ENCODE measurements at regions not wholly inside any gene's neighbourhood (a gene's known extent, or its start where the extent isn't known, plus 50 kb on each side); places are given as distances from the start of the nearest gene placed in this dataset.
A peak's percentile ranks its signal among the peaks of the same experiment; 100 is the strongest.

DNA sequence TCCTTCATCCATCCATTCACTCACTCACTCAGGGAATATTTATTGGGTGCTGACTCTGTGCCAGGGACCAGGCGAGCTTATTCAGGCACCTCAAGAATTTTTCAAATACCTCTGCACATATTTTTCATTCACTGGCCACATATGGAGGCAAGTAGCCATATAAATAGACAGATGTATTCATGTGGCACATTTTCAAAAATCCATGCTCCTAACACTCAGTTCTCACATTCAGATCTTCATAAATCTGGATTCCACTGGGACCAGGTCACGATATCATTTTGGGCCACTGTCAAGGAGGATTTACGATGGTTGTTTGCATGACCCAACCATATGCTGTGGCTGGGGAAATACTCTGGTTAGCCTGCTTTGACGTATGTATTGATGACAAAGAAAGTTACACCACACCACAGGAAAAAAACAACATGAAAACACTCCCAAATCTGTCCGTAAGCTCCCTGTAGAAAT, 241.8 kb upstream of the LRTM1 start:
- Histone ChIP-seq H3K27ac (replicated peaks) (no peak overlapping the region), H3K4me1 (no peaks in the 10 kb centered on the region), H3K27me3 (ENCODE audit: low read depth) (peaks cover 40% of the 10 kb centered on the region), H3K36me3 (no peaks in the 10 kb centered on the region), H3K4me3 (no peak overlapping the region), H3K9me3 (replicated peaks) (peaks cover 15% of the 10 kb centered on the region)
- no peak for DNase-seq
- intact Hi-C loops (cut with micrococcal nuclease) = loop anchor here (10.0 kb wide), 1 partner anchor 315 kb away; no protein-coding TSS in a partner anchor
- TF ChIP-seq, protein P1, sequence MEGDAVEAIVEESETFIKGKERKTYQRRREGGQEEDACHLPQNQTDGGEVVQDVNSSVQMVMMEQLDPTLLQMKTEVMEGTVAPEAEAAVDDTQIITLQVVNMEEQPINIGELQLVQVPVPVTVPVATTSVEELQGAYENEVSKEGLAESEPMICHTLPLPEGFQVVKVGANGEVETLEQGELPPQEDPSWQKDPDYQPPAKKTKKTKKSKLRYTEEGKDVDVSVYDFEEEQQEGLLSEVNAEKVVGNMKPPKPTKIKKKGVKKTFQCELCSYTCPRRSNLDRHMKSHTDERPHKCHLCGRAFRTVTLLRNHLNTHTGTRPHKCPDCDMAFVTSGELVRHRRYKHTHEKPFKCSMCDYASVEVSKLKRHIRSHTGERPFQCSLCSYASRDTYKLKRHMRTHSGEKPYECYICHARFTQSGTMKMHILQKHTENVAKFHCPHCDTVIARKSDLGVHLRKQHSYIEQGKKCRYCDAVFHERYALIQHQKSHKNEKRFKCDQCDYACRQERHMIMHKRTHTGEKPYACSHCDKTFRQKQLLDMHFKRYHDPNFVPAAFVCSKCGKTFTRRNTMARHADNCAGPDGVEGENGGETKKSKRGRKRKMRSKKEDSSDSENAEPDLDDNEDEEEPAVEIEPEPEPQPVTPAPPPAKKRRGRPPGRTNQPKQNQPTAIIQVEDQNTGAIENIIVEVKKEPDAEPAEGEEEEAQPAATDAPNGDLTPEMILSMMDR (IDR thresholded peaks at IDR 0.05; ENCODE audit: borderline replicate concordance) = no peak

DNA sequence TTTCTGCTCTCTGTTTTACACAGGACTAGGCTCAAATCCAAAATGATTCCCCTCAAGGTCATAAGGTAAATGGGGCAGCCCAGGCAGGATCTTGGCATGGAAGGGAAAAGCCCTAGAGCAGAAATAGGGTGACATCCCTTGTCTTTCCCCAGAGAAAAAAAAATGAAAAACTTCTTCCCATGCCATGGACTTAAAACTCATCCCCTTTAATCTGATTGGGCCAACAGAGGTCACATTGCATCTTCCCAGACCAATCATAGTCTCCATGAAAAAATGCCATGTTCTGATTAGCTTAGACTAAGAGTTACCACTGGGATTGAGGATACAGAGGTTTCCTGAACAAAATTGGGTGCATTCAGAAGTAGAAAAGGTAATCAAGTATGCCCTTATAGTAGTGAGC, 241.3 kb upstream of the LRTM1 start:
- Histone ChIP-seq H3K27me3 (ENCODE audit: low read depth) (peaks cover 40% of the 10 kb centered on the region), H3K4me1 (no peaks in the 10 kb centered on the region), H3K27ac (replicated peaks) (no peak overlapping the region), H3K36me3 (no peaks in the 10 kb centered on the region), H3K4me3 (no peak overlapping the region), H3K9me3 (replicated peaks) (peaks cover 15% of the 10 kb centered on the region)
- intact Hi-C loops (cut with micrococcal nuclease) = loop anchor here (10.0 kb wide), 1 partner anchor 314 kb away; no protein-coding TSS in a partner anchor
- TF ChIP-seq, protein P1 (IDR thresholded peaks at IDR 0.05; ENCODE audit: borderline replicate concordance) = no peak
- DNase-seq = no peak

DNA sequence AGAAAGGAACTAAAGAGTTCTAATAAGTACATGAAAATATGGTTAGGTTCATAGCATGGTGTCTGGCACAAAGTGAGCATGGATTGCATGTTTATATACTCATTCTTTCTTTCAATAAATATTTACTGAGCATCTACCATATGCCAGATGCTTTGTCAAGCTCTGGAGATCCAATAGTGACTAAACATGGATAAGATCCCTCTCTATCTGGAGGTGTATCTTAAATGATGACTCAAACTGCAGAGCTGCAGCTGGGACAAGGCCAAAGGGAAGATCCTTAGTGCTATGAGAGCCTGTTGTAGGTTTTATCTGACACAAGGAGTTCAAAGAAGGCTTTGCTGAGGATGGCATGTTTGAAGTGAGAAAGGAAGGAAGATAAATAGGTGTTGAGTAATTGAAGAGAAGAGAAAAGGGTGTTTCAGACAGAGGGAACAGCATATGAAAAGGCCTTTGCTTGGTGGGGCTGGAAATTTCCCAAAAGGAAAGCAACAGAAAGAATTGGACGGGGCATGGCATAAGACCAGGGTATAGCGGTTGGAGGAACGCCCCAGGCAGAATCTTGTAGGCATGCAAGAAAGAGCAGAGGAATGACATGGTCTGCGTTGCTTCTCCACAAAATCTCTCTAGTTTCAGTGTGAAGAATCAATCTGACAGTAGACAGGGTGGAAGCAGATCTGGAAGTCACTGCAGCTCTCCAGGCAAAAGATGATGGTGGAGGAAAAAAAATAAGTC, 239.9 kb upstream of the LRTM1 start:
- Histone ChIP-seq H3K36me3 (no peaks in the 10 kb centered on the region), H3K27ac (replicated peaks) (no peak overlapping the region), H3K9me3 (replicated peaks) (peaks cover 12% of the 10 kb centered on the region), H3K27me3 (ENCODE audit: low read depth) (peaks cover 34% of the 10 kb centered on the region), H3K4me1 (no peaks in the 10 kb centered on the region), H3K4me3 (no peak overlapping the region)
- DNase-seq = no peak
- TF ChIP-seq, protein P1 (IDR thresholded peaks at IDR 0.05; ENCODE audit: borderline replicate concordance) = no peak
- intact Hi-C loops (cut with micrococcal nuclease) = loop anchor here (10.0 kb wide), 1 partner anchor 313 kb away; no protein-coding TSS in a partner anchor

DNA sequence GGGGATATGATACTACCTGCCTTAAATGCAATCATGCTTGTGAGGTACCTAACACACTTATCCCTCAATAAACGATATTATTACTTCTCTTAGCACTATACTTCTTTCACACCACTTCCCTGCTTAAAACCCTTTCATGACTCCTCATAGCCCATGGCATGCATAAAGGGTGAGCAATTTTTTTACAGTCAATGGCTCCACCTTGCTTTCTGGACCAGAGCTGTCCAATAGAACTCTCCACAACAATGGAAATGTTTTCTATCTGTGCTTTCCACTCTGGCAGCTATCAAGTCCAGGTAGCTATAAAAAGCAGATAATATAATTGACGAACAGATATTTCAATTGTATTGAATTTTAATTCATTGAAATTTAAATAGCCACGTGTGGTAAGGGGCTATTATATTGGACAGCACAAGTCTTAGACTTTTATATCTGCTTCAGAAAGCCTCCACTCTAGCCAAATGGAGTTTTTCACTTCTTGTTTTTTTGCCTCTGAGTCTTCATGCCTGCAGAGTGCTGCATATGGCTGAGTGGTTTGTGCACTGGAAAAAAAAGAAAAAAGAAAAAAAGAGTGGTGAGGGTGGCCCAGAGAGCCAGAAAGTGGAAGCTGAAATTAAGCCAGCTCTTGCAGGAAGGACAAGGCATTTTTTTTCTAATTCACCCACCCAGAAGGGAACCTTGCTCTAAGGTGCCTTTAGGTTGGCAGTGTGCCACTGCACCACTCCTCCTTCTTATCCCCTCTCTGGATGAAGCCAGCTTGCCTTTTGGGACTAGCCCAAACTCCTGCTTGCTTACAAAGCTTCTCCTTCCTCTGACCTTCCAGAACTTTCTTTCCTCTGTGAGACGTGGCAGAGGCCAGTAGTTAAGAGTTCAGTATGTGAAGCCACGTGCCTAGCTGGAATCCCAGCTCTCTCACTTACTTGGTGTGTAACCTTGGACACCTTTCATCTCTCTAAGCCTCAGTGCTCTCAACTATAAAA, 239.0 kb upstream of the LRTM1 start:
- Histone ChIP-seq H3K27me3 (ENCODE audit: low read depth) (peaks cover 32% of the 10 kb centered on the region), H3K9me3 (replicated peaks) (peaks cover 3% of the 10 kb centered on the region), H3K4me3 (no peak overlapping the region), H3K4me1 (no peaks in the 10 kb centered on the region), H3K36me3 (no peaks in the 10 kb centered on the region), H3K27ac (replicated peaks) (no peak overlapping the region)
- intact Hi-C loops (cut with micrococcal nuclease) = loop anchor here (10.0 kb wide), 1 partner anchor 312 kb away; no protein-coding TSS in a partner anchor
- DNase-seq = no peak
- TF ChIP-seq, protein P1 (IDR thresholded peaks at IDR 0.05; ENCODE audit: borderline replicate concordance) = peak; percentile 12

DNA sequence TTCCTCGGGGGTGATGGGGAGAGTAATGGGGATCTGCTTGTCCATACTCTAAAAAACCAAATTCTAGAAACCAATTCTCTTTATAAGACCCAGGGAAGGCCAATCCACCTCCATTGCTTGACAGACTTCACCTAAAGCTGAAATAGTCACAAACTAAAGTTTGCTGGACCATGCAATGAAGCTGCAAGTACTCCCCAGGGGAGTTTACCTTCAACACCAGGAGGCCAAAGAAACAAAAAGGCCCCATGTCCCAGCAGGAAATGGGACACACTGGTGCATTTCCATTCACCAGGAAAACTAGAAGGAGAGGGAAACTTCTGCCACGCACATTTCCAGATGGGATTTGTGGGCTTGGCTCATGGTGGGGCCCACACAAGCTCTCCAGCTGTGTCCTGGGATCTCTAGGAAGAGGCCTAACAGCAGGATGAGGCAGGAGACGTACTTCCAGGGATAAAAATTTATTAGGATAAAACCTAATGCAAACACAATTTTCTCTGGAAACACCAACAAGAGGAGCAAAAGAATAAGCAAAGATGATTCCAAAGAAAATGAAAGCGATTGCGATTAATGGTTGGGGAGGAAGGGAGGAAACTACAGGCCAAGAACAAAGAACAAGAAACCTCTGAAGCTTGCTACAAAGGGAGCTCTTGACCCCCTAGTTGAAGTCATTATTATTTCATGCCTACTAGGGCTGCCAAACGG, 238.0 kb upstream of the LRTM1 start:
- no peaks in the 10 kb centered on the region for H3K36me3 ChIP-seq
- H3K27ac ChIP-seq (replicated peaks) = no peak overlapping the region
- no peaks in the 10 kb centered on the region for H3K9me3 ChIP-seq (replicated peaks)
- TF ChIP-seq, protein P1 (IDR thresholded peaks at IDR 0.05; ENCODE audit: borderline replicate concordance) = no peak
- no peaks in the 10 kb centered on the region for H3K4me1 ChIP-seq
- H3K27me3 ChIP-seq (ENCODE audit: low read depth) = peaks cover 22% of the 10 kb centered on the region
- intact Hi-C loops (cut with micrococcal nuclease) = loop anchor here (10.0 kb wide), 1 partner anchor 311 kb away; no protein-coding TSS in a partner anchor
- no peak for DNase-seq
- H3K4me3 ChIP-seq = no peak overlapping the region

Data from left ventricle myocardium inferior (tissue), 1 donor.